ENCODE measurements at regions not wholly inside any gene's neighbourhood (a gene's known extent, or its start where the extent isn't known, plus 50 kb on each side); places are given as distances from the start of the nearest gene placed in this dataset.
"Not testable (repeated sequence)": the region's sequence is repeated elsewhere in the genome, so short reads cannot be mapped to it uniquely, and the experiment has no call there.

DNA sequence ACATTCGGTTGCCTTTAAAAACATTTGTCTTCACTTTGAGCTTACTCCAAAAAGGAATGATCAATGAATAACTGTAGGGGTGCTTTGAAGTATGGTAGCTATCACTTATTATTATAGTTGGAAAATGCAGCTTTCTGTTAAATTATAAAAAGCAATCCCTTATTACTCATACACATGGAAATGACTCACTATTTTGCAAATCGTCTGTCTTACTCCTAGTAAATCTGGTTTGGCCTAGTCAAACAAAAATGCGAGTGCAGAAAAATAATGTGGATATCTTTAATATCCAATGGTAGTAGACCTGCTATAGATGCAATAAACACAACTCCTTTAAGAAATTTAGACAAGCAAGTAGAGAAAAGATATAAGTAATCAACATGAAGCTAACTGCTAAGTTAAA is 112.5 kb downstream of the ZIC1 start:
- Histone ChIP-seq H3K4me2 (ENCODE audit: control insufficient read depth, extremely low read depth, insufficient read depth, low read depth, low read length) (no peak overlapping the region), H3K27me3 (ENCODE audit: control insufficient read depth, extremely low read depth, insufficient read depth, low read length) (no peaks in the 10 kb centered on the region), H3K27ac (ENCODE audit: control insufficient read depth, insufficient read depth, low read length) (no peak overlapping the region), H3K9ac (ENCODE audit: control insufficient read depth, extremely low read depth, insufficient read depth, low read length) (no peak overlapping the region), H2AFZ (ENCODE audit: control insufficient read depth, low read length) (no peak overlapping the region), H4K20me1 (ENCODE audit: control insufficient read depth, extremely low read depth, insufficient read depth, low read length) (no peaks in the 10 kb centered on the region), H3K4me1 (ENCODE audit: control insufficient read depth, extremely low read depth, insufficient read depth, low read length) (no peaks in the 10 kb centered on the region), H3K4me3 (ENCODE audit: control insufficient read depth in 2 of 3, extremely low read depth in 1 of 3, insufficient read depth in 2 of 3, low read depth in 1 of 3, low read length in 3 of 3) (no peak overlapping the region), H3K9me3 (ENCODE audit: control insufficient read depth, low read depth, low read length) (no peaks in the 10 kb centered on the region), H3K36me3 (ENCODE audit: control insufficient read depth in 2 of 2, extremely low read depth in 1 of 2, insufficient read depth in 2 of 2, low read length in 2 of 2) (no peaks in the 10 kb centered on the region), H3K79me2 (ENCODE audit: control insufficient read depth, insufficient read depth, low read length) (no peaks in the 10 kb centered on the region), H3K9me1 (ENCODE audit: control insufficient read depth, extremely low read depth, insufficient read depth, low read length) (no peaks in the 10 kb centered on the region)
- dilution Hi-C loops (cut with MboI; ENCODE audit: extremely low pct_ligation_motif_present, low sequenced_read_pairs) = no loop called here
- TF ChIP-seq EZH2 (IDR thresholded peaks at IDR 0.05; ENCODE audit: low read length) = no peak
- TF ChIP-seq, protein P1, sequence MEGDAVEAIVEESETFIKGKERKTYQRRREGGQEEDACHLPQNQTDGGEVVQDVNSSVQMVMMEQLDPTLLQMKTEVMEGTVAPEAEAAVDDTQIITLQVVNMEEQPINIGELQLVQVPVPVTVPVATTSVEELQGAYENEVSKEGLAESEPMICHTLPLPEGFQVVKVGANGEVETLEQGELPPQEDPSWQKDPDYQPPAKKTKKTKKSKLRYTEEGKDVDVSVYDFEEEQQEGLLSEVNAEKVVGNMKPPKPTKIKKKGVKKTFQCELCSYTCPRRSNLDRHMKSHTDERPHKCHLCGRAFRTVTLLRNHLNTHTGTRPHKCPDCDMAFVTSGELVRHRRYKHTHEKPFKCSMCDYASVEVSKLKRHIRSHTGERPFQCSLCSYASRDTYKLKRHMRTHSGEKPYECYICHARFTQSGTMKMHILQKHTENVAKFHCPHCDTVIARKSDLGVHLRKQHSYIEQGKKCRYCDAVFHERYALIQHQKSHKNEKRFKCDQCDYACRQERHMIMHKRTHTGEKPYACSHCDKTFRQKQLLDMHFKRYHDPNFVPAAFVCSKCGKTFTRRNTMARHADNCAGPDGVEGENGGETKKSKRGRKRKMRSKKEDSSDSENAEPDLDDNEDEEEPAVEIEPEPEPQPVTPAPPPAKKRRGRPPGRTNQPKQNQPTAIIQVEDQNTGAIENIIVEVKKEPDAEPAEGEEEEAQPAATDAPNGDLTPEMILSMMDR (optimal IDR thresholded peaks at IDR 0.05 in 1 of 3, IDR thresholded peaks at IDR 0.05 in 1 of 3, conservative IDR thresholded peaks at IDR 0.05 in 1 of 3; ENCODE audit: extremely low read depth in 1 of 3, insufficient read depth in 2 of 3, low read length in 3 of 3) = no peak
- FAIRE-seq (no peak), DNase-seq (ENCODE audit: low read depth, low spot score) (no peak)

DNA sequence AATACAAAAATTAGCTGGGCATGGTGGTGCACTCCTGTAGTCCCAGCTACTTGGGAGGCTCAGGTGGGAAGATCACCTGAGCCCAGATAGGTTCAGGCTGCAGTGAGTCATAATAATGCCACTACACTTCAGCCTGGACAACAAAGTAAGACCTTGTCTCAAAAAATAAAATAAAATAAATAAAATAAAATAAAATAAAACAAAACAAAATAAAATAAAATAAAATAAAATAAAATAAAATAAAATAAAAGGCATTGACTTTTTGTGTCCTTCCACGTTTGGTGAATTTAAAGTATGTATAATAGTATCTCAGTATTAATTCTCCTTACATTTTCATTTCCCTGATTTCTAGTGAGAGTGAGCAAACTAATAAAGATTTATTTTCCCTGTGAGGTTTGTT is 113.6 kb downstream of the ZIC1 start:
- H3K9me1 ChIP-seq (ENCODE audit: control insufficient read depth, extremely low read depth, insufficient read depth, low read length); H3K27ac ChIP-seq (ENCODE audit: control insufficient read depth, insufficient read depth, low read length); H3K4me3 ChIP-seq (ENCODE audit: control insufficient read depth in 2 of 3, extremely low read depth in 1 of 3, insufficient read depth in 2 of 3, low read depth in 1 of 3, low read length in 3 of 3); H3K4me2 ChIP-seq (ENCODE audit: control insufficient read depth, extremely low read depth, insufficient read depth, low read depth, low read length); H3K9me3 ChIP-seq (ENCODE audit: control insufficient read depth, low read depth, low read length); H4K20me1 ChIP-seq (ENCODE audit: control insufficient read depth, extremely low read depth, insufficient read depth, low read length); H3K9ac ChIP-seq (ENCODE audit: control insufficient read depth, extremely low read depth, insufficient read depth, low read length); FAIRE-seq; dilution Hi-C loops (cut with MboI; ENCODE audit: extremely low pct_ligation_motif_present, low sequenced_read_pairs); H3K27me3 ChIP-seq (ENCODE audit: control insufficient read depth, extremely low read depth, insufficient read depth, low read length); H3K4me1 ChIP-seq (ENCODE audit: control insufficient read depth, extremely low read depth, insufficient read depth, low read length); H2AFZ ChIP-seq (ENCODE audit: control insufficient read depth, low read length); DNase-seq (ENCODE audit: low read depth, low spot score); H3K79me2 ChIP-seq (ENCODE audit: control insufficient read depth, insufficient read depth, low read length); H3K36me3 ChIP-seq (ENCODE audit: control insufficient read depth in 2 of 2, extremely low read depth in 1 of 2, insufficient read depth in 2 of 2, low read length in 2 of 2): not testable (repeated sequence)

DNA sequence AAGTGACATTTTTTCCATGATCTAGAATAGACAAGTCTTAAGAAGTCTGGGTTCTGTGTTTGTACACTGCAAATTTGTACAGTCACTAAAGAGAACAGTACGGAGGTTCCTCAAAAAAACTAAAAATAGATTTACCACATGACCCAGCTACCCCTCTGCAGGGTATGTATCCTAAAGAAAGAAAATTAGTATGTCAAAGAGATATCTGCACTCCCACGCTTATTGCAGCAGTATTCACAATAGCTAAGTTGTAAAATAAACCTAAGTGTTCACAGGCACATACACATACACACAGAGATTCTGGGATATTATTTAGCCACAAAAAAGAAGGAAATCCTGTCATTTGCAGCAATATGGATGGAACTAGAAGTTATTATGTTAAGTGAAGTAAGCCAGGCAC is 120.4 kb downstream of the ZIC1 start:
- Histone ChIP-seq H2AFZ (ENCODE audit: control insufficient read depth, low read length) (no peak overlapping the region), H3K9me3 (ENCODE audit: control insufficient read depth, low read depth, low read length) (no peaks in the 10 kb centered on the region), H3K4me1 (ENCODE audit: control insufficient read depth, extremely low read depth, insufficient read depth, low read length) (no peaks in the 10 kb centered on the region), H3K4me2 (ENCODE audit: control insufficient read depth, extremely low read depth, insufficient read depth, low read depth, low read length) (no peak overlapping the region), H3K9me1 (ENCODE audit: control insufficient read depth, extremely low read depth, insufficient read depth, low read length) (no peaks in the 10 kb centered on the region), H3K36me3 (ENCODE audit: control insufficient read depth in 2 of 2, extremely low read depth in 1 of 2, insufficient read depth in 2 of 2, low read length in 2 of 2) (no peaks in the 10 kb centered on the region), H3K9ac (ENCODE audit: control insufficient read depth, extremely low read depth, insufficient read depth, low read length) (no peak overlapping the region), H3K27ac (ENCODE audit: control insufficient read depth, insufficient read depth, low read length) (no peak overlapping the region), H3K4me3 (ENCODE audit: control insufficient read depth in 2 of 3, extremely low read depth in 1 of 3, insufficient read depth in 2 of 3, low read depth in 1 of 3, low read length in 3 of 3) (no peak overlapping the region), H3K79me2 (ENCODE audit: control insufficient read depth, insufficient read depth, low read length) (no peaks in the 10 kb centered on the region), H3K27me3 (ENCODE audit: control insufficient read depth, extremely low read depth, insufficient read depth, low read length) (no peaks in the 10 kb centered on the region), H4K20me1 (ENCODE audit: control insufficient read depth, extremely low read depth, insufficient read depth, low read length) (no peaks in the 10 kb centered on the region)
- no peak for FAIRE-seq
- no peak for DNase-seq (ENCODE audit: low read depth, low spot score)
- TF ChIP-seq EZH2 (IDR thresholded peaks at IDR 0.05; ENCODE audit: low read length) = no peak
- TF ChIP-seq, protein P1 (optimal IDR thresholded peaks at IDR 0.05 in 1 of 3, IDR thresholded peaks at IDR 0.05 in 1 of 3, conservative IDR thresholded peaks at IDR 0.05 in 1 of 3; ENCODE audit: extremely low read depth in 1 of 3, insufficient read depth in 2 of 3, low read length in 3 of 3) = no peak
- dilution Hi-C loops (cut with MboI; ENCODE audit: extremely low pct_ligation_motif_present, low sequenced_read_pairs) = no loop called here

Measured in keratinocyte (primary cell).